ENCODE measurements at regions not wholly inside any gene's neighbourhood (a gene's known extent, or its start where the extent isn't known, plus 50 kb on each side); places are given as distances from the start of the nearest gene placed in this dataset.

DNA sequence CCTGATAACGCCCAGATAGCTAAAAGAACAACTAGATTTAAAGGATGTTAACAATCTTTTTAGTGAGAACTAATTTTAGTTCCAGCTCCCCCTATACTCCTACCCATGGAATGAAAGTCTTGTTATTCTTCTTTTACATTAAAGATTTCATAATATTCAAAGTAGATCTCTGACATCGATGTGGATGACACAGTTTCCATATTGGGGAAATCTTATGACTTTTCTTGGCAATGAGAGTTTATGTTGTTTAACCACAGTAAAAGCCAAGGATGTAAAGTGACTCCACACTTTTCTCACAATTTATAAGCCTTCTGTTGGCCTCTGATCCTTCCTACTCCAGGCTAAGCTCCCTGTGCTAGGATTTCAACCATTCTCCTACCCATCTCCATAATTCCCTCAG is 332.6 kb upstream of the KCNMB2 start (continued):
- TF ChIP-seq, protein P1, sequence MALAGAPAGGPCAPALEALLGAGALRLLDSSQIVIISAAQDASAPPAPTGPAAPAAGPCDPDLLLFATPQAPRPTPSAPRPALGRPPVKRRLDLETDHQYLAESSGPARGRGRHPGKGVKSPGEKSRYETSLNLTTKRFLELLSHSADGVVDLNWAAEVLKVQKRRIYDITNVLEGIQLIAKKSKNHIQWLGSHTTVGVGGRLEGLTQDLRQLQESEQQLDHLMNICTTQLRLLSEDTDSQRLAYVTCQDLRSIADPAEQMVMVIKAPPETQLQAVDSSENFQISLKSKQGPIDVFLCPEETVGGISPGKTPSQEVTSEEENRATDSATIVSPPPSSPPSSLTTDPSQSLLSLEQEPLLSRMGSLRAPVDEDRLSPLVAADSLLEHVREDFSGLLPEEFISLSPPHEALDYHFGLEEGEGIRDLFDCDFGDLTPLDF (CRISPR knock-in tag; IDR thresholded peaks at IDR 0.05) = no peak
- TF ChIP-seq, protein P2, sequence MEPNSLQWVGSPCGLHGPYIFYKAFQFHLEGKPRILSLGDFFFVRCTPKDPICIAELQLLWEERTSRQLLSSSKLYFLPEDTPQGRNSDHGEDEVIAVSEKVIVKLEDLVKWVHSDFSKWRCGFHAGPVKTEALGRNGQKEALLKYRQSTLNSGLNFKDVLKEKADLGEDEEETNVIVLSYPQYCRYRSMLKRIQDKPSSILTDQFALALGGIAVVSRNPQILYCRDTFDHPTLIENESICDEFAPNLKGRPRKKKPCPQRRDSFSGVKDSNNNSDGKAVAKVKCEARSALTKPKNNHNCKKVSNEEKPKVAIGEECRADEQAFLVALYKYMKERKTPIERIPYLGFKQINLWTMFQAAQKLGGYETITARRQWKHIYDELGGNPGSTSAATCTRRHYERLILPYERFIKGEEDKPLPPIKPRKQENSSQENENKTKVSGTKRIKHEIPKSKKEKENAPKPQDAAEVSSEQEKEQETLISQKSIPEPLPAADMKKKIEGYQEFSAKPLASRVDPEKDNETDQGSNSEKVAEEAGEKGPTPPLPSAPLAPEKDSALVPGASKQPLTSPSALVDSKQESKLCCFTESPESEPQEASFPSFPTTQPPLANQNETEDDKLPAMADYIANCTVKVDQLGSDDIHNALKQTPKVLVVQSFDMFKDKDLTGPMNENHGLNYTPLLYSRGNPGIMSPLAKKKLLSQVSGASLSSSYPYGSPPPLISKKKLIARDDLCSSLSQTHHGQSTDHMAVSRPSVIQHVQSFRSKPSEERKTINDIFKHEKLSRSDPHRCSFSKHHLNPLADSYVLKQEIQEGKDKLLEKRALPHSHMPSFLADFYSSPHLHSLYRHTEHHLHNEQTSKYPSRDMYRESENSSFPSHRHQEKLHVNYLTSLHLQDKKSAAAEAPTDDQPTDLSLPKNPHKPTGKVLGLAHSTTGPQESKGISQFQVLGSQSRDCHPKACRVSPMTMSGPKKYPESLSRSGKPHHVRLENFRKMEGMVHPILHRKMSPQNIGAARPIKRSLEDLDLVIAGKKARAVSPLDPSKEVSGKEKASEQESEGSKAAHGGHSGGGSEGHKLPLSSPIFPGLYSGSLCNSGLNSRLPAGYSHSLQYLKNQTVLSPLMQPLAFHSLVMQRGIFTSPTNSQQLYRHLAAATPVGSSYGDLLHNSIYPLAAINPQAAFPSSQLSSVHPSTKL (CRISPR knock-in tag; IDR thresholded peaks at IDR 0.05) = no peak
- TF ChIP-seq POLR2AphosphoS2 (IDR thresholded peaks at IDR 0.05; ENCODE audit: low read depth, low read length) (no peak), YEATS4 (CRISPR knock-in tag; IDR thresholded peaks at IDR 0.05; ENCODE audit: borderline replicate concordance) (no peak)
- TF ChIP-seq, protein P3, sequence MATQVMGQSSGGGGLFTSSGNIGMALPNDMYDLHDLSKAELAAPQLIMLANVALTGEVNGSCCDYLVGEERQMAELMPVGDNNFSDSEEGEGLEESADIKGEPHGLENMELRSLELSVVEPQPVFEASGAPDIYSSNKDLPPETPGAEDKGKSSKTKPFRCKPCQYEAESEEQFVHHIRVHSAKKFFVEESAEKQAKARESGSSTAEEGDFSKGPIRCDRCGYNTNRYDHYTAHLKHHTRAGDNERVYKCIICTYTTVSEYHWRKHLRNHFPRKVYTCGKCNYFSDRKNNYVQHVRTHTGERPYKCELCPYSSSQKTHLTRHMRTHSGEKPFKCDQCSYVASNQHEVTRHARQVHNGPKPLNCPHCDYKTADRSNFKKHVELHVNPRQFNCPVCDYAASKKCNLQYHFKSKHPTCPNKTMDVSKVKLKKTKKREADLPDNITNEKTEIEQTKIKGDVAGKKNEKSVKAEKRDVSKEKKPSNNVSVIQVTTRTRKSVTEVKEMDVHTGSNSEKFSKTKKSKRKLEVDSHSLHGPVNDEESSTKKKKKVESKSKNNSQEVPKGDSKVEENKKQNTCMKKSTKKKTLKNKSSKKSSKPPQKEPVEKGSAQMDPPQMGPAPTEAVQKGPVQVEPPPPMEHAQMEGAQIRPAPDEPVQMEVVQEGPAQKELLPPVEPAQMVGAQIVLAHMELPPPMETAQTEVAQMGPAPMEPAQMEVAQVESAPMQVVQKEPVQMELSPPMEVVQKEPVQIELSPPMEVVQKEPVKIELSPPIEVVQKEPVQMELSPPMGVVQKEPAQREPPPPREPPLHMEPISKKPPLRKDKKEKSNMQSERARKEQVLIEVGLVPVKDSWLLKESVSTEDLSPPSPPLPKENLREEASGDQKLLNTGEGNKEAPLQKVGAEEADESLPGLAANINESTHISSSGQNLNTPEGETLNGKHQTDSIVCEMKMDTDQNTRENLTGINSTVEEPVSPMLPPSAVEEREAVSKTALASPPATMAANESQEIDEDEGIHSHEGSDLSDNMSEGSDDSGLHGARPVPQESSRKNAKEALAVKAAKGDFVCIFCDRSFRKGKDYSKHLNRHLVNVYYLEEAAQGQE (IDR thresholded peaks at IDR 0.05; ENCODE audit: borderline replicate concordance in 1 of 2, low read depth in 1 of 2, low read length in 2 of 2) = no peak
